Stimulated activated CD4-positive, alpha-beta T cell treated with anti-CD3 and anti-CD28 coated beads, Interleukin-4, amount 100 ng/mL, for 48 hours (primary cell): ENCODE measurements at regions not wholly inside any gene's neighbourhood (a gene's known extent, or its start where the extent isn't known, plus 50 kb on each side); places are given as distances from the start of the nearest gene placed in this dataset.

Experiments
- DNase-seq, 2 donors: peaks; one replicate each; pipeline ENCODE4 v3.0.0-alpha.2; 2020; ENCODE audit warnings: low read depth in 2 of 2

DNA sequence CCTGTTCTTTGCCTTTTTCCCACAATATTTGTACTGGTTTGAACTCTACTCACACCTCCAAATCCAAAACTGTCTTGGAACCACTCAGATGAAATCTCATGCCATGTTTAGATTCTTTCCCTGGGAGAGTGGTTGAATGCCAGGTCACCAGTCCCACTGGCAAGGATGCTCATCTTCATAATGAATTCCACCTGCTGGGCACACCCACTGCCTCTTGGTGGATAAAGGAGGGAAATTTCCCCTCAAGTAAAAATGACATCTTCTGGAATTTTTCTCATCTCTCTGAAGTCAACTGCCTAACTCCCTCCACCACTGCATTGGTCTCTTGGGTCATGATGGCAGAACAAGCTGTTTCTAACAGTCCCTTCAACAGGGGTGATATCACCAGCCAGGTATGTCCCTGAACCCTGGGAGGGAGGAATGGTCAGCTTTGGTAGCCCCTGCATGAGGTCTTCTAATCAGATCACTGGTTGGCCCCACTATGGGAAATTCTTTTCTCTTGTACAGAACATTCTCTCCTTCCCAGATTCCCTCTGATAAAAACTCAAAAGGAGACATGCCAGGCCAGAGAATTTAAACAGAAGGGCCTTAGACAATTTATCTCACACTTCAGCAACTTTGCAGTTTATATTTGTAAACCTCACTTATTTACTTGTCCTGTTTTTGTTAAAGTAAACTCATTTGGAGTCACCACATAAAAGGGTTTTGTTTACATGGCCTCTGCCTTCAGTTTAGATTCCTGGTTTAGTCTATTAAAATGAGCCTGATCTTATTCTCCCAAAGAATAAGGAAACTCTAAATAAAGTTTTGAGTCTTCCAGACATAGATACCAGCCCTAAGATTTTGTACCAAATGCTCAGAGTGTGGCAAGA lies 143.4 kb downstream of the WNT5A start:
- DNase-seq: no peak

DNA sequence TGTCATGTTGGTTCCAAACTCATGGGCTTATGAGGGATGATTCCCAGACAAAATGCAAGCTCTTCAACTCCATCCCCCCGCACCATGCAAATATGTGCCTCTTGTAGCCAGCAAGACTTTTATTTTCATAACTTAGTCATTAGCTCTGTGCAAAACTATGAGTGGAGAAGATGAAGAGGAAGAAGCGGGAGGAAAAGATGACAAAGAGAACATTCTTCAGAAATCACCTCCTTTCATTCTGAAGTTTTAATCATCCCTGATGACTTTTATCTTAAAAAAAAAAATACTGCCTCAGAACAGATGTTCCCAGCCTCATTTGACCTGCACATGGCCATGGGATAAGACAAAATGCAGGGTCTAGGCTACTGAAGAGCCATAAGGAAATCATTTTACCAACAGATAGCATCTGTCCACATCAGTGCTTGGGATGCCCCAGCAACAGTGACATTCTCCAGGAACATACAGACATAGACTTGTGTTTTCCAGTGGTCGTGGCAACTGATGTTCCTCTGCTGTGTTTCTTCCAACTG lies 145.5 kb downstream of the WNT5A start:
- DNase-seq: no peak

DNA sequence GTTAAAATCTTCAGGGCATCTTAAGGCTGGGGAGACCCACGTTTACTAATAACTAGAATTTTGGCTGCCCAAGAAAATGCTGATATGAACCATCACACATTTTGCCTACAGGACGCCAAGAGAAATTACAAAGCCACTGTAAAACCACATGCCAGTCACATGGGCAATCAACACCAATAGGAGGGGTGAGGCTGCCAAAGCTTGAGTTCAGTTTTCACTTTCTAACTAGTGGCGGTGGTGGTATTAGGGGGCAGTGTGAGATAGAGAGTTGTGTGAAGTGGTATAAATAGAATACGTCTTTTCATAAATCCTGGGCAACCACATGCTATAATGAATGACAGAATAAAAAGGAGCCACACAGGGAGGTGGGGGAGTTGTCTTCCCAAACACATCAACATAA lies 147.3 kb downstream of the WNT5A start:
- DNase-seq: no peak

DNA sequence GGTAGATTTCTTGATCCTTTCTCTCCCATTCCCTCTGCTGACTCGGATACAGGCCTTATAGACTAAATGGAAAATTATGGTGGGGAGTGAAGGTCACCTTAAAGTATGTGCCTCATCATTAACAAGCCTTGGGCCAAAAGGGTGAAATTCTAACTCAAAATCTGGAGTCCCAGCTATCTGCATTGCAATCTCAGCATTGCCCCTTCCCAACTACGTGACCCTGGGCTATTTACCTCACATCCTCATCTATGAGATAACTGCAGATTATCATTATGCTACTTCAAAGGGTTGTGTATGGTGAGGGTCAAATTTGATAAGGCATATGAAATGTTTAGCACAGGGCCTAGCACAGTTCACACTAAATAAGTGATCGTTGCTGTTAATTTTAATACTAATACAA lies 147.7 kb downstream of the WNT5A start:
- no peak for DNase-seq

DNA sequence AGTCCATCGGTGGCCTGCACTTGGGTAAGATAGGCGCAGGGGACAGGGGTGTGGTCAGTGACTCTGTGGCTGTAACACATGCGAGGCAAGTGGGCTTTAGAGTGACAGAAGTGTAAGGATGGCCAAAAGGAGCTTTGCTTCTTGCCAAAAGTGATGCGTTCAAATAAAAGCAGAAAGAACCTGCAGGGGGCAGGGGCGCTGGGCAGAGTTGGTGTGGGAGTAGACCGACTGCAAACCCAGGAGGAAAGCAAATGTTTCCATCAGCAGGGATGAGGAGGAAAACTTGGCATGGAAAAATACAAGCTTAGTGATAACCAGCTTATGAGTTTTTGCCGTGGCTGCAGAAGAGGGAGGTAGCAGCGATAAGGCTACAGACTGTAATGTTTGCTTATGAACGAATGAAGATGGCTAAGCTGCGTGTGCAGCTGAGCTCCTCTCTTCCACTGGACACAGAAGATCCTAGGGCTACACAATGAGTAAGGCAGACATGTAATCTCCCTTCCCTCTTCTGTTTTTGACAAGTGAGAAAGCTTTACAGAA lies 149.4 kb downstream of the WNT5A start:
- no peak for DNase-seq

DNA sequence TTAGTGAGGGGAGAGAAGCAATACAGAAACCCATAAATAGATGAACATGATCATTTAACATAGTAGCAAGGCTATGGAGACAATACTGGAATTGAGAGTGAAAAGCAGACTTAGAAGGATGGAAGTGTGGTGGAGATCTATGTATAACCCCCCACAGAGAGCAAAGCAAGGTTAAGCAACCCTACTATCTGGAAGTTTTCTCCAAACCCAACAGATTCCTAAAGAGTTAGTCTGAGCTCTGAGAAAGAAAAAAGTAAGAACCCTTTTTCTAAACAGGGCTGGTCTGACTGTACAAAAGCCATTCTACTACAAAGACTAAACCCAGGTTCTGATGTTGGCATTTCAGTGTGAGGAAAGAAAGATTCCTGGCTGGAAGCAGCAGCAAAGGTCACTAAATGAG lies 153.2 kb downstream of the WNT5A start:
- no peak for DNase-seq

DNA sequence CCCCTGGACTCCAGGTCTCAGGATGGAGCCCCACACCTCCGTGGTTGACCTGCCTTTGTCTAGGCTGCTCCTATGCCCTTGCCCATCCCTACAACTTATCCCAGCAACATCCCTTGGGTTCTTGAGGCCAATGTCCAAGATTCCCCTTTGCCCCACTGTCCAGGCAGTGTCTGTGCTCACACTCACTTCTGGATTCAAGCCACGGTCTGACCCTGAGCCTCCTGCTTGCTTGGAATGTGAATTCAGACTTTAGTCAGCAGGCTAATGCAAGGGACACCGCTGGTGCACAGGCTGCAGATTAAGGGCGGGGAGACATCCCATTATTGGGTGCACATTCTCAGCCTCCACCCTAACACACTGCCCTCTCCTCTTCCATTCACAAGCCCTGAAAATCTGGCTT lies 154.1 kb downstream of the WNT5A start:
- no peak for DNase-seq

DNA sequence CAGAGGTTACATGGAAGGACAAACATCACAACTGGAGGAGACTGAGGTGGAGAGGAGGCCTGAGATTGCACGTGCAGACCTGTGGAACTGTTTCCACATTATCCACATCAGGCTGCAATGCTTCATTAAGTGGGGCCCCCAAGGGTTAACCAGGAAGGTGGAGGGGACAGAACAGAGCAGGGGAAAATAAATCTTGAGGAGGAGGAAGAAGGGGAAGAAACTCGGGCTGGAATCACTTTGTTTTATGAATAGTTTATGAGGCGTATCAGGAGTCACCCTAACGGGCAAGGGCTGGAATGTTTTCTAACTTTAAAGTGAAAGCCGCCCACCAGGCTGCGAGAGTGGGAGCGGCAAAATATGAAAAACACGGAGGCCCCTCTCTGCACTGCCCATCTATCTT lies 154.9 kb downstream of the WNT5A start:
- no peak for DNase-seq

DNA sequence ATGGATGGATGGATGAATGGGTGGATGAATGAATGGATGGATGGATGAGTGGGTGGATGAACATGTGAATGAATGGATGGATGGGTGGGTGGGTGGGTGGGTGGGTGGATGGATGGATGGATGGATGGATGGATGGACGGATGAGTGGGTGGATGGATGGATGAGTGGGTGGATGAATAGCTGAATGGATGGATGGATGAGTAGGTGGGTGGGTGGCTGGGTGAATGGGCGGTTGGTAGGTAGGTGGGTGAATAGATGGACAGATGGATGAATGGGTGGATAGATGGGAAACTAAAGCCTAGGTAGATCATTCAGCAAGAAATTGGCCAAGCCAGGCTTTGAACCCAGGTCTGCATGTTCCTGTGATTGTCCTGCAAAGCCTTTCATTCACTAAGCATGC lies 155.6 kb downstream of the WNT5A start:
- no peak for DNase-seq

DNA sequence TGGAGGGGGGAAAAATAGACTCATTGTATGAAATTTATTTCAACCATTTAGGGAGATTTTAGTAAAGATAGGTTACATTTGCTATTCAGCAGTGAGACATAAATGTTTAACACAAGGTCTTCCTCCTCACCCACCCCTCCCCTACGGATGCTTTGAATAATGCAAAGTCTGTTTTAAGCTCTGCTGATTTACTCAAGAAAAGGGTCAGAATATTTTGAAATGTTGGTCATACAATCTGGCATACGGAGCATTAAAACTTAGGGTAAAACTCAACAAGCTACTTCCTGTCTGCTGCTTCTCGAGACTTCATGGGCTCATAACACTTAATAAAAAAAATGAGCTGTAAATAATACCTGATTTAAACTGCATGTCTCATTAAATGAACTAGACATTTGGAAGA lies 156.3 kb downstream of the WNT5A start:
- no peak for DNase-seq

DNA sequence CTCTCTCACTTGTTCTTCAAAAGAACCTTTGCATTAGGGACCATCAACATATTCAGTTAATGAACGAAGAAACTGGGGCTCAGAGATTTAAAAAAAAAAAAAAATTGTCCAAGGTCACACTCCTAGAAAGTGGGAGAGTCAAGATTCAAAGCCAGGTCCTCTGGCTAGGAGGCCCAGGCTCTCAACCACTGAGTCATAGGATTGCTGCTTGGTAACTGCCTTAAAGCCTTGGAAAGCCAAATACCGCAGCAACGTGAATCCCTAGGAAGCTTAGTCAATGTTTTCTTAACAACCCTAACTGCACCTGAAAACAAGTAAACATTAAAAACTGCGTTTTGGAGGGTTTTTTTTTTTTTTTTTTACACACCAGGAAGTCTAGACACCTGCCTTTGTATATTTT lies 156.8 kb downstream of the WNT5A start:
- DNase-seq: no peak

DNA sequence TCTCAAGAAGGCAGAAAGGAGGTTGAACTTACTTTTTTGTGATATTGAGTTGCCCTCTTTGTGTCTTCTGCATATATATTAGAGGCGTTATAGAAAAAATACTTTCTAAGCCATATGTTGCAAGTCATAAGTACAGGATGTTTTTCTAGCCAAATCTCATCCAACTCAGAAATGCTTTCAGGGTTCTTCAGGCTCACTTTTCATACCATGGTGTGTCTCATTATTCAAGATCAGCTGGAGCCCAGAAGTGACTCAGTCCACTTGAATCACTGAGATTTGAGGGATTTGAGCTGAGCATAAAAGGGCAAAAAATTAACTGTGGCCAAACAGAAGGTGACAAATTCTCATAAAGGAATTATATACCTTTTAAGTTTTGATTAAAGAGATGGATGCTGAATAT lies 157.3 kb downstream of the WNT5A start:
- no peak for DNase-seq

DNA sequence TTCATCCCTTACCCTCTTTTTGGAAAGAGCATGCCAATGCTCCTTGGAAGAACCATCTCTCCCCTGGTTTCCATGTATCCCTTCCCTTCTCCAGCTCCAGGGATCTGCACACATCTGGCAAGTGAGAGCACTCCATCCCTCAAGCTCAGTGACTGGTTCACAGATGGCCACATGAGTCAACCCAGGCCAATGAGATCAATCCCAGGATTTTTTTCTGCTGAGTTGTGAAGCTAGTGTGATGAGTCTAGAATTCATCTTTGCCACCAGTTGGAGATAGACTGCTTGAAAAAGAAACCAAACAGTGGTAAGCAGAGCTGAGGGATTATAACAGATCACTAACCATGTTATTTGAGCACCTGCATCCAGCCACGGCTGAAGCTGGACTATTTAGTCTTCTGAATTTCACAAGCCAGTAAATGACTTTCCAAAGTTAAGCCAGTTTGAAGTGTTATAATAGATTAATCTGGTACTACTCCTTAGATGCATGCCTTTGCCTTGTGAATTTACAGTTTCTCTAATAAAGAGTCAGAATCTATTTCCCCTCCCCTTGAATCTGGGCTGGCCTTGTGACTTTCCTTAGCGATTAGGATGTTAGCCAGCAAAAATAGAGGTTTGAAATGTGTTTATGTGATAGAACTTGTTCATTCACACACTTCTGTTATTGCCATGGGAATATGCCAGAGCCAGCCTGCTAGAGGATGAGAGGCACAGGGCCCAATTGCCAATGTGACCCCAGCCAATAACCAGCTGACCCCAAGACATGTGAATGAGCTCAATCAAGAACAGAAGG lies 159.8 kb downstream of the WNT5A start:
- DNase-seq: no peak

DNA sequence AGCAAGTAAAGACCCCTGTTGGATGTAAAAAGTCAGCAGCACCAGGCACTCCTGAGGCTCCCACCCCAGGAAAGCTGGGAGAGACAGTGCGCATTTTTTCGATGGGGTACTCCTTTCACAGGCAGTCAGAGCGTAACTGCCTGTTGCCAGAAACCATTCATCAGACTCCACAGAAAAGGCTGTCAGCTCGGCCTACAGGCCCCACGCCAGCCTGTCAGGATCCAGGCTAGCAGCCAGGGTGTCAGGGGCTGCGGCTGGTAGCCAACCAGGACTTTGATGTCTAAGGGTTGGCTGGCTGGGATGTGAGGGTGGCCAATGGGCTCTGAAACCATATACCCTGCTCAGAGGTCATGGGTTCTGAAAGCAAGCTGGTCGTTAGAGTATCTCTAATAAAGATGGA lies 164.5 kb downstream of the WNT5A start:
- DNase-seq: no peak

DNA sequence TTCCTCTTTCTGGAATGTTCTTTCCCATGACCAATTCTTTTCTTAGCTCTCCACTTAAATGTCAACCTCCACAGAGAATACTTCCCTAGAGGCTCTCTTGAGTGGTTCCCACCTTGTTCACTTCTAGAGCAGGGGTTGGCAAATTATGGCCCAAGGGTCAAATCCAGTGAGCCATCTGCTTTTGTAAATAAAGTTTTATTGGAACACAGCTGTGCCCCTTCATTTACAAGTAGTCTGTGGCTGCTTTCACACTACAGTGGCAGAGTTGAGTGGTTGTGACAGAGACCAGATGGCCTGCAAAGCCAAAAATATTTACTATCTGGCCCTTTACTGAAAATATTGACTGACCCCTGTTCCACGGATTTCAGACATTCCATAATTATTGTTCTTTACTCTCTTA lies 166.2 kb downstream of the WNT5A start:
- DNase-seq: no peak

DNA sequence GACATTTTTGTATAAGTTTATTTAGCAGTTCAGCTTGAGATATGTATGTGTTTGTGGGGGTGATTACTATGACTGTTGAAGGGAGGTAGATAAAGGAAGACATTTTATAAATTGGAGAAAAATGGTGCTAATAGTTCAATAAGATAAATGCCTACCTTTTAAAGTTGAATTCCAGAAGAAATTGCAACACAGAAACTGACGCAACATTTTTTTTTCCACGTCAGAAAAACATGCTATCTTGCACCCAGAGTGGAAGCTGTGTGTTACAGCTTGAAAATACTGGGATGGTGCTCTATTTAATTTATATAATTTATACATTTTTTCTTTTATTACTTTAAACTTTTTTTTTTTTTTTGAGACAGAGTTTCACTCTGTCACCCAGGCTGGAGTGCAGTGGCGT lies 171.7 kb downstream of the WNT5A start:
- DNase-seq: no peak

DNA sequence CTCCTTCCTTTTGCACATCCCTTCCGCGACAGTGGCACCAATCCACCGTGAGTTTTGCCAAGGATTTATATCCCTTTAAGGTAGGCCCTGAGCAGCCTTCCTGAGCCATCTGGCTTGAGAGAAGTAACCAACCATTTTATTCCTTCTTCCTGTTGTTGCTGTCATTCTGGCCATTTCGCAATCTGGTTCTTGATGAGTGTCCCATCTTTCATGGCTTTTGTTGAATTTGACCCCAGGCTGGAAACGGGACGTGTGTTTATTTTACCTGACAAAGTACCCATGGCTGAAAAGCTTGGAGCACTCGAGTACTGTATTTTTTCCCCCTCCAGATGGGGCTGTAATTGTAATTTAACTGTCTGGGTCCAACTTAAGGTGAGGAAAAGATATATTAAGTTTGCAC lies 173.4 kb downstream of the WNT5A start:
- DNase-seq: no peak

DNA sequence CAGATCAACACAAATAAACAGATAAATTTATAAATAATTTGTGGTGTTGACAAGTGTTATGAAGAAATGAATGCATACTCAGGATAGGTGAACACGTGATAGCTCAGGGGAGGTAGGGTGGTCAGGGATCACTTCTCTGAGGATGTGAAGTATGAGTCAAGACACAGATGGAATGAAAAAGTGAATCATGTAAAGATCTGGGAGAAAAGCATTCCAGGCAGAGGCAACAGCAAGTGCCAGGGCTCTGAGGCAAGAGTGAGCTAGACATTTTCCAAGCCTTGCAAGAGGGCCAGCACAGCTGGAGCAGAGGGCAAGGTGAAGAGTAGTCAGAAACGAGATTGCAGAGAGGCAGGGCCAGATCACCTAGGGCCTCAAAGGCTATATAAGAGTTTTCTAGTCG lies 177.8 kb downstream of the WNT5A start:
- no peak for DNase-seq

DNA sequence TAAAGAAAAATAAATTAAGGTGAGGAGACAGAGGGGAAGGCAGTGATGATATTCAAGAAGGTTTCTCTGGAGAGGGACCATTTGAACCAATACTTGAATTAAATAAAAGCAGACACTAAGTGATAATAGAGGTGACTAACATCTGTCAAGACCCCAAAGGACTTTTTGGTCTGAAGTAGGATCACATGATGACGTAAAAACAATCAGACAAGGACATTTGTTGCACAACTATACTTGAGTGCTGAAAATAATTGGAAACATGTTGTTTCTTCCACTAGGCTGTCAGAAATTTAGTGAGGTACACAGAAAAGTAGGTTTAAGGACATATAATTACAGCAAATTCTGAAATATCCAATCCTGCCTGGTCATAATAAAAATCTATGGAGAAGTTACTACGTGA lies 179.5 kb downstream of the WNT5A start:
- DNase-seq: no peak

DNA sequence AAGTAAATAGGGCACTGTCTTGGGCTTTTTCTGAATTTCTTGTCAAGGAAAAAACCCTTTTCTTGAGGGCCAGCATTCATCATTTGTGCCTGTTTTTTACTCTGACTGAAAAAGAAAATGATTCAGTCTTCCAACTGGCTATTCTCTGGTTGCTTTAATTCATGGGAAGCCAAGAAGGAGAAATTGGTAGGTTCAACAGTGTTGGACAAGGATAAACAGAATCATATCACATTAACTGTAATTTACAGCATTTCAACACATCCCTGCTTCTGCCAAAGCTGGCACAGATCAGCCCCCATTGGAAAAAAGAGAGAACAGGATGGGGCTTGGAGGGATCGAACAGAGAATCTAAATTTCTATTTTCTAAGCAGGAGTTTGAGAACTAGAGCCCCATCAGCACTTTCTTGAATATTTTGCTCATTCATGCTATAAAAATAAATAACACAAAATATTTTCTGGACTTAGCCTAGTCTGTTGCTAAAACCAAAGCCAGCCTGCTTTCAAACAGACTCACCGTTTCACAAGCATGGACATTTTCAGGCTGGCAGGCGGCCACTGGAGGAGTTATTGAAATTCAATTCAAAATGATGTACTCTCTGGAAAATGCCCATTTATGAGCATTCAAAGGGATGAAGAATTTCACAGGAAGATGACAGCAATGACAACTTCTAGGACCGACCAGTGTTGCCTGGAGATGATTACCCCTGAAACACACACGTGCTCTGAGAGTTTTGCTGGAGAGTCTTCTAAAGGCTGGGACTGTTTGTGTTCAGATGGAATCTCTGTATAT lies 181.2 kb downstream of the WNT5A start:
- DNase-seq: no peak

DNA sequence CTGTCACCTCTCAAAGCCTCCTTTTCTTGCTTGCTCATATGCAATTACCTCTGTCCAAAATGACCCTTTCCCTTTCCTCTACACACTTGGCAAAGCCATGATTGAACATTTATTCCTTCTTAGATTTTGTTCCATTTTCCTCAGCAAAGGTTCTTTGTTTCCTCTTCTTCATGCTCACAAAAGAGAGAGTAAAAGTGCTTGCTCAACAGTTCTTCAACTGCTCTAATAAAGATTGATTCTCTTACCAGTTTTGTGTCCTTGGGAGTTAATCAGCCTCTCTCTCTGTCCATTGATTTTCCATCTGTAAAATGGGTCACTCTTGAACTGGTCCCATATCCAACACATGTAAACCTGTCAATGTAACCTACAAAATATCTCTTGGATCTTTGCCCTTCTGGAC lies 186.4 kb downstream of the WNT5A start:
- no peak for DNase-seq

DNA sequence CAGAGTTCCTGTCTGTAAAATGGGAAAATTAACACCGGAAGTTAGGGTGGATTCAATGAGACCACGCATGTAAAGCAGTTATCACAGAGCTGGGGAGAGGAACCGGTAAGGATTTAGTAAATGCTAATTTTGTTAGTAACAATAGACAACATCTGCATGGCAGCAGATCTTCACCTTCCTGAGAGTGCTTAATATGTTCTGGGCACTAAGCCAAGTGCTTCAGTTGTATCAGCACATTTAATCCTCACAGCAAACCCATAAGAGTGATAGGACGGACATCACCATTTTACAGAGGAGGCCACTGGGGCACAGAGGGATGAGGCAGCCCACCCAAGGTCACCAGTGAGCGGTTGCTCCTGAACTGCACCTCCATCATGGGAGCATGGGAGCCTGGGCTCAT lies 189.4 kb downstream of the WNT5A start:
- DNase-seq: no peak
